OCI-LY7 (cell line): ENCODE measurements at regions not wholly inside any gene's neighbourhood (a gene's known extent, or its start where the extent isn't known, plus 50 kb on each side); places are given as distances from the start of the nearest gene placed in this dataset.

Experiments
- EZH2phosphoT487 ChIP-seq: fragments of 200-600 bp; sonication (generic); IDR thresholded peaks from 2 replicates; pipeline ENCODE4 v1.6.1; 2018; ENCODE audit warnings: low read depth, borderline replicate concordance, mild to moderate bottlenecking, mixed run types, antibody characterized with exemption, low read length, moderate library complexity, mixed read lengths
- TF ChIP-seq, protein P1 (sequence below): fragments of 200-600 bp; sonication (generic); conservative IDR thresholded peaks from 2 replicates; pipeline ENCODE4 v1.5.1; 2014; ENCODE audit warnings: mild to moderate bottlenecking, antibody characterized with exemption, low read length, moderate library complexity, mixed read lengths

DNA sequence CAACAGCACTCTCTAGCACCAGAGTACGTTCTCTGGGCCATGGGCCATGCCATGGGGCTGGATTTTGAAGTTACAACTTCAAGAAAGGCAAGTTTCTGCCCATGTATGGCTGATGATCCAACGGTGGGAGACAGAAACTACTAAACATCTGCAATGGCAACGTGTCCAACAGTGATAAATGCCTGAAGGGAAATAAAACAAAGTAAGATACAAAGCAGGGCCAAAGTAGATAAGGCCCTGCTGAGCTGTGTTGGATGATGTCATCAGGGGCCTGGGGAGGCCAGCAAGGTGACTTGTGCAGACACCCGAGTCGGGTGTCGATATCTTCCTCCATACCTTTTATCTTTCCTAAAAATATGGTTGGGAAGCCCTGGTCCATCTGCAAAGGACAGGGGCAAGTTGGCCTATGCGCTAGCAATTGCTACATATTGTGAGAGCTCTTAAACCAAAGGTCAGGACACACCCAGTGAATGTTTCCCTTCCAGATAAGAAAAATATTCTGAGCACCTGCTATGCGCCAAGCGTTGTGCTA lies 487.2 kb downstream of the MN1 start:
- TF ChIP-seq, protein P1, sequence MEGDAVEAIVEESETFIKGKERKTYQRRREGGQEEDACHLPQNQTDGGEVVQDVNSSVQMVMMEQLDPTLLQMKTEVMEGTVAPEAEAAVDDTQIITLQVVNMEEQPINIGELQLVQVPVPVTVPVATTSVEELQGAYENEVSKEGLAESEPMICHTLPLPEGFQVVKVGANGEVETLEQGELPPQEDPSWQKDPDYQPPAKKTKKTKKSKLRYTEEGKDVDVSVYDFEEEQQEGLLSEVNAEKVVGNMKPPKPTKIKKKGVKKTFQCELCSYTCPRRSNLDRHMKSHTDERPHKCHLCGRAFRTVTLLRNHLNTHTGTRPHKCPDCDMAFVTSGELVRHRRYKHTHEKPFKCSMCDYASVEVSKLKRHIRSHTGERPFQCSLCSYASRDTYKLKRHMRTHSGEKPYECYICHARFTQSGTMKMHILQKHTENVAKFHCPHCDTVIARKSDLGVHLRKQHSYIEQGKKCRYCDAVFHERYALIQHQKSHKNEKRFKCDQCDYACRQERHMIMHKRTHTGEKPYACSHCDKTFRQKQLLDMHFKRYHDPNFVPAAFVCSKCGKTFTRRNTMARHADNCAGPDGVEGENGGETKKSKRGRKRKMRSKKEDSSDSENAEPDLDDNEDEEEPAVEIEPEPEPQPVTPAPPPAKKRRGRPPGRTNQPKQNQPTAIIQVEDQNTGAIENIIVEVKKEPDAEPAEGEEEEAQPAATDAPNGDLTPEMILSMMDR, result no peak
- no peak for TF ChIP-seq EZH2phosphoT487
